Panc1 (cell line): ENCODE measurements at regions not wholly inside any gene's neighbourhood (a gene's known extent, or its start where the extent isn't known, plus 50 kb on each side); places are given as distances from the start of the nearest gene placed in this dataset.
"Not testable (repeated sequence)": the region's sequence is repeated elsewhere in the genome, so short reads cannot be mapped to it uniquely, and the experiment has no call there.

ENCODE experiments used
- POLR2AphosphoS5 ChIP-seq: IDR thresholded peaks from 2 replicates; pipeline ENCODE4 v1.6.1; 2012; ENCODE audit warnings: mild to moderate bottlenecking, low read depth, low read length, moderate library complexity
- SIN3A ChIP-seq: IDR thresholded peaks from 2 replicates; pipeline ENCODE4 v1.6.1; 2012; ENCODE audit warnings: low read depth, mild to moderate bottlenecking, low read length, moderate library complexity, borderline replicate concordance; ENCODE audit not compliant: insufficient read depth
- TCF7L2 ChIP-seq: IDR thresholded peaks from 2 replicates; pipeline ENCODE4 v1.6.1; 2011; ENCODE audit warnings: mild to moderate bottlenecking, low read depth, low read length, inconsistent platforms
- TF ChIP-seq, protein P1 (sequence below): fragments of 450-650 bp; IDR thresholded peaks from 2 replicates; pipeline ENCODE4 v1.5.1; 2017; ENCODE audit warnings: mild to moderate bottlenecking
- TF ChIP-seq, protein P2 (sequence below), 2 experiments: IDR thresholded peaks; 2 replicates each; pipeline ENCODE4 v1.6.1; 2011 to 2012; ENCODE audit warnings: low read depth in 2 of 2, control low read depth in 1 of 2, low read length in 1 of 2, mild to moderate bottlenecking in 1 of 2, moderate library complexity in 1 of 2; ENCODE audit not compliant: insufficient read depth in 1 of 2

- TF ChIP-seq, protein P1, sequence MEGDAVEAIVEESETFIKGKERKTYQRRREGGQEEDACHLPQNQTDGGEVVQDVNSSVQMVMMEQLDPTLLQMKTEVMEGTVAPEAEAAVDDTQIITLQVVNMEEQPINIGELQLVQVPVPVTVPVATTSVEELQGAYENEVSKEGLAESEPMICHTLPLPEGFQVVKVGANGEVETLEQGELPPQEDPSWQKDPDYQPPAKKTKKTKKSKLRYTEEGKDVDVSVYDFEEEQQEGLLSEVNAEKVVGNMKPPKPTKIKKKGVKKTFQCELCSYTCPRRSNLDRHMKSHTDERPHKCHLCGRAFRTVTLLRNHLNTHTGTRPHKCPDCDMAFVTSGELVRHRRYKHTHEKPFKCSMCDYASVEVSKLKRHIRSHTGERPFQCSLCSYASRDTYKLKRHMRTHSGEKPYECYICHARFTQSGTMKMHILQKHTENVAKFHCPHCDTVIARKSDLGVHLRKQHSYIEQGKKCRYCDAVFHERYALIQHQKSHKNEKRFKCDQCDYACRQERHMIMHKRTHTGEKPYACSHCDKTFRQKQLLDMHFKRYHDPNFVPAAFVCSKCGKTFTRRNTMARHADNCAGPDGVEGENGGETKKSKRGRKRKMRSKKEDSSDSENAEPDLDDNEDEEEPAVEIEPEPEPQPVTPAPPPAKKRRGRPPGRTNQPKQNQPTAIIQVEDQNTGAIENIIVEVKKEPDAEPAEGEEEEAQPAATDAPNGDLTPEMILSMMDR: not testable (repeated sequence)
- TF ChIP-seq SIN3A, POLR2AphosphoS5, TCF7L2: not testable (repeated sequence)
- TF ChIP-seq, protein P2, sequence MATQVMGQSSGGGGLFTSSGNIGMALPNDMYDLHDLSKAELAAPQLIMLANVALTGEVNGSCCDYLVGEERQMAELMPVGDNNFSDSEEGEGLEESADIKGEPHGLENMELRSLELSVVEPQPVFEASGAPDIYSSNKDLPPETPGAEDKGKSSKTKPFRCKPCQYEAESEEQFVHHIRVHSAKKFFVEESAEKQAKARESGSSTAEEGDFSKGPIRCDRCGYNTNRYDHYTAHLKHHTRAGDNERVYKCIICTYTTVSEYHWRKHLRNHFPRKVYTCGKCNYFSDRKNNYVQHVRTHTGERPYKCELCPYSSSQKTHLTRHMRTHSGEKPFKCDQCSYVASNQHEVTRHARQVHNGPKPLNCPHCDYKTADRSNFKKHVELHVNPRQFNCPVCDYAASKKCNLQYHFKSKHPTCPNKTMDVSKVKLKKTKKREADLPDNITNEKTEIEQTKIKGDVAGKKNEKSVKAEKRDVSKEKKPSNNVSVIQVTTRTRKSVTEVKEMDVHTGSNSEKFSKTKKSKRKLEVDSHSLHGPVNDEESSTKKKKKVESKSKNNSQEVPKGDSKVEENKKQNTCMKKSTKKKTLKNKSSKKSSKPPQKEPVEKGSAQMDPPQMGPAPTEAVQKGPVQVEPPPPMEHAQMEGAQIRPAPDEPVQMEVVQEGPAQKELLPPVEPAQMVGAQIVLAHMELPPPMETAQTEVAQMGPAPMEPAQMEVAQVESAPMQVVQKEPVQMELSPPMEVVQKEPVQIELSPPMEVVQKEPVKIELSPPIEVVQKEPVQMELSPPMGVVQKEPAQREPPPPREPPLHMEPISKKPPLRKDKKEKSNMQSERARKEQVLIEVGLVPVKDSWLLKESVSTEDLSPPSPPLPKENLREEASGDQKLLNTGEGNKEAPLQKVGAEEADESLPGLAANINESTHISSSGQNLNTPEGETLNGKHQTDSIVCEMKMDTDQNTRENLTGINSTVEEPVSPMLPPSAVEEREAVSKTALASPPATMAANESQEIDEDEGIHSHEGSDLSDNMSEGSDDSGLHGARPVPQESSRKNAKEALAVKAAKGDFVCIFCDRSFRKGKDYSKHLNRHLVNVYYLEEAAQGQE (IDR thresholded peaks at IDR 0.05; ENCODE audit: insufficient read depth in 1 of 2, low read depth in 2 of 2, low read length in 1 of 2): not testable (repeated sequence)
These were observed 455.8 kb downstream of the MAT2B start for GRCh38 chr5:163961230-163961629.
